ENCODE measurements at regions not wholly inside any gene's neighbourhood (a gene's known extent, or its start where the extent isn't known, plus 50 kb on each side); places are given as distances from the start of the nearest gene placed in this dataset.

DNA sequence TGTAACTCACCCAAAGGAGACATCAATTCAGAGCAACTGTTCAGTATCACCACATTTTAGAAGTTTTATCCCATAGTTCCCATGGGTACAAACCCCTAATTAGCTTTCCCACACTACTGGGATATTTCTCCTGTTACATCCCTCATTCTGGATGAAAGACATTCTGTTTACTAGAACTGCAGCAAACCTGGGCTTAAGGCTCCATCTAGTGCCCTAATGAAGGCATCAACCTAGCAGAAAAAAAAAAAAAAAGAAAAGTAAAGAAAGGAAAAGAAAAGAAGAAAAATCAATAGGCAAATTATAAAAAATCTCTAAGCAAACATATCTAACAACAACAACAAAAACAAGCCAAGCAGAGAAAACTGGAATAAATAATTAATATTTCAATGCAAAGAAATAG lies 133.7 kb upstream of the CPXCR1 start:
- Mint-ChIP-seq H3K9me3 (ENCODE audit: unreplicated experiment) (no peaks in the 10 kb centered on the region), H3K4me3 (ENCODE audit: unreplicated experiment) (peak overlapping the region; percentile 5), H3K4me1 (ENCODE audit: unreplicated experiment) (peaks cover 6% of the 10 kb centered on the region), H3K27ac (ENCODE audit: unreplicated experiment) (peak overlapping the region; percentile 83), H3K27me3 (ENCODE audit: unreplicated experiment) (no peaks in the 10 kb centered on the region), H3K36me3 (ENCODE audit: low read depth, unreplicated experiment) (no peaks in the 10 kb centered on the region)
- peak; percentile 5 for DNase-seq (ENCODE audit: low spot score)
- TF ChIP-seq, protein P1, sequence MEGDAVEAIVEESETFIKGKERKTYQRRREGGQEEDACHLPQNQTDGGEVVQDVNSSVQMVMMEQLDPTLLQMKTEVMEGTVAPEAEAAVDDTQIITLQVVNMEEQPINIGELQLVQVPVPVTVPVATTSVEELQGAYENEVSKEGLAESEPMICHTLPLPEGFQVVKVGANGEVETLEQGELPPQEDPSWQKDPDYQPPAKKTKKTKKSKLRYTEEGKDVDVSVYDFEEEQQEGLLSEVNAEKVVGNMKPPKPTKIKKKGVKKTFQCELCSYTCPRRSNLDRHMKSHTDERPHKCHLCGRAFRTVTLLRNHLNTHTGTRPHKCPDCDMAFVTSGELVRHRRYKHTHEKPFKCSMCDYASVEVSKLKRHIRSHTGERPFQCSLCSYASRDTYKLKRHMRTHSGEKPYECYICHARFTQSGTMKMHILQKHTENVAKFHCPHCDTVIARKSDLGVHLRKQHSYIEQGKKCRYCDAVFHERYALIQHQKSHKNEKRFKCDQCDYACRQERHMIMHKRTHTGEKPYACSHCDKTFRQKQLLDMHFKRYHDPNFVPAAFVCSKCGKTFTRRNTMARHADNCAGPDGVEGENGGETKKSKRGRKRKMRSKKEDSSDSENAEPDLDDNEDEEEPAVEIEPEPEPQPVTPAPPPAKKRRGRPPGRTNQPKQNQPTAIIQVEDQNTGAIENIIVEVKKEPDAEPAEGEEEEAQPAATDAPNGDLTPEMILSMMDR (IDR thresholded peaks at IDR 0.05; ENCODE audit: unreplicated experiment): peak; percentile 29

DNA sequence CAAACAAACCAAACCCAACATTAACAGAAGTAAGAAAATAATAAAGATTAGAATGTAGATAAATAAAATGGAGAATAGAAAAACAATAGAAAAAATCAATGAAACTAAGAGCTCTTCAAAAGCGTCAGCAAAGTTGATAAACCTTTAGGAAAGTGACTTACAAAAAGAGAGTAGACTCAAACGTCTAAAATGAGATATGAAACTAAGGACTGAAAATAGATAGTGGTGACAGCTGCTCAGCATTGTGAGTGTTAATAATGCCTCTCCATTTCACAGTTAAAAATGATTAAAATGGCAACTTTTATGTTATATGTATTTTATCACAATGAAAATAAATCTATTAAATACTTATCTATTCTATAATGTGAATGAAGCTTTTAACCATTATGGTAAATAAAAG lies 125.7 kb upstream of the CPXCR1 start:
- no peak for DNase-seq (ENCODE audit: low spot score)
- Mint-ChIP-seq H3K27me3 (ENCODE audit: unreplicated experiment) (no peaks in the 10 kb centered on the region), H3K9me3 (ENCODE audit: unreplicated experiment) (no peaks in the 10 kb centered on the region)

DNA sequence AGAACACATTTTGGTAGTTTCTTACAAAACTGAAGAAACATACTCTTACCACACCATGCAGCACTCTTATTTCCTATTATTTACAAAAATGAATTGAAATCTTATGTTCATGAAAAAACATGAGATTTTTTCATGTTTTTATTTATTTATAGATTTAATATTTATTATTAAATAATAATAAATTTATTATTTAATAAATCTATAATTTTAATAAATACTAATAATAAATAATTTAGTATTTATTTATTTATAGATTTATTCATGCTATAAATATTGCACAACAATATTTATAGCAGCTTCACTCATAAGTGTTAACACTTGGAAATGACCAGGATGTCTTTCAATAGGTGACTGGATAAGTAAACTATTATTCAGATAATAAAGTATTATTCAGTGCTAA lies 91.6 kb upstream of the CPXCR1 start:
- Mint-ChIP-seq H3K4me1 (ENCODE audit: unreplicated experiment) (no peaks in the 10 kb centered on the region), H3K27me3 (ENCODE audit: unreplicated experiment) (no peaks in the 10 kb centered on the region), H3K4me3 (ENCODE audit: unreplicated experiment) (no peak overlapping the region), H3K36me3 (ENCODE audit: low read depth, unreplicated experiment) (no peaks in the 10 kb centered on the region), H3K27ac (ENCODE audit: unreplicated experiment) (no peak overlapping the region), H3K9me3 (ENCODE audit: unreplicated experiment) (no peaks in the 10 kb centered on the region)
- TF ChIP-seq, protein P1 (IDR thresholded peaks at IDR 0.05; ENCODE audit: unreplicated experiment): no peak
- no peak for DNase-seq (ENCODE audit: low spot score)

More for the DNA sequence above, 125.7 kb upstream of the CPXCR1 start:
- H3K36me3 Mint-ChIP-seq (ENCODE audit: low read depth, unreplicated experiment): no peaks in the 10 kb centered on the region
- H3K4me1 Mint-ChIP-seq (ENCODE audit: unreplicated experiment): no peaks in the 10 kb centered on the region
- no peak overlapping the region for H3K27ac Mint-ChIP-seq (ENCODE audit: unreplicated experiment)
- H3K4me3 Mint-ChIP-seq (ENCODE audit: unreplicated experiment): no peak overlapping the region
- TF ChIP-seq, protein P1 (IDR thresholded peaks at IDR 0.05; ENCODE audit: unreplicated experiment): no peak

DNA sequence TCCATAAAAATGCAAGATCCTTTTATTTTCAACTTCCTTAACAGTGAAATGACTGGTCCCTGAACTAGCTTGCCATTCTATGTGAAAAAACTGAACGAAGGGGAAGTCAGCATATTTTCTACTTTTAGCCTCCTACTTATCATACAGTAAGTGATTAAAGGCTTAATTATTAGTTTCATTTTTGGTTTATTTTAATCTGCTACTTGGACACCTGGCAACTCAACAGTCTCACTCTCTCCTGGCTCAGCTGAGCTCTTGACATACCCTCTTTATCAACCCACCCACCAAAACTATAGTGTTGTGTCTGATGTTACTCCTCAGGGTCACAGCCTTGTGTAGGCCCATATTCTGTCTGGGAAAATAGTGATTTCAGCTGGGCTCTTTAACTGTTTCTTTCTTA lies 86.2 kb upstream of the CPXCR1 start:
- no peaks in the 10 kb centered on the region for H3K36me3 Mint-ChIP-seq (ENCODE audit: low read depth, unreplicated experiment)
- H3K4me1 Mint-ChIP-seq (ENCODE audit: unreplicated experiment): no peaks in the 10 kb centered on the region
- DNase-seq (ENCODE audit: low spot score): no peak

DNA sequence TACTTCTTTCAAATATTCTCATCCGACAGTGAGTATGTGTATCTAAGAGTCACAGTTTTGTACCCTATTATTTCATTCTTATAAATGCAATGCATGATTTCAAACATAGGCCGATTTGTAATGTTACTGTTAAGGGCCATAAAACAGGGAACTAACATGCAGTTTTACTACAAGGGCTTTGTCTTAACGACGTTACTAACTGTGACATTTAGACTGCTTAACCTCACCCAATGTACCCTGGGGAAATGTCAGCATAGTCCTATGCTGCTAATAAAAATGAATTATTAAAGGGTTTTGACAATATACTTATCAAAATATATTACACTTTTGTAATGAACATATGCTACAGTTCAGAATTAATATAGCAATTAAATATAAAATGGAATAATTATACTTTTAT lies 74.8 kb upstream of the CPXCR1 start:
- Mint-ChIP-seq H3K36me3 (ENCODE audit: low read depth, unreplicated experiment) (no peaks in the 10 kb centered on the region), H3K9me3 (ENCODE audit: unreplicated experiment) (no peaks in the 10 kb centered on the region), H3K4me1 (ENCODE audit: unreplicated experiment) (no peaks in the 10 kb centered on the region), H3K4me3 (ENCODE audit: unreplicated experiment) (no peak overlapping the region), H3K27me3 (ENCODE audit: unreplicated experiment) (peaks cover 1% of the 10 kb centered on the region), H3K27ac (ENCODE audit: unreplicated experiment) (no peak overlapping the region)
- TF ChIP-seq, protein P1 (IDR thresholded peaks at IDR 0.05; ENCODE audit: unreplicated experiment): no peak
- no peak for DNase-seq (ENCODE audit: low spot score)

More for the DNA sequence above, 86.2 kb upstream of the CPXCR1 start:
- TF ChIP-seq, protein P1 (IDR thresholded peaks at IDR 0.05; ENCODE audit: unreplicated experiment): no peak
- no peak overlapping the region for H3K27ac Mint-ChIP-seq (ENCODE audit: unreplicated experiment)
- H3K9me3 Mint-ChIP-seq (ENCODE audit: unreplicated experiment): no peaks in the 10 kb centered on the region
- no peak overlapping the region for H3K4me3 Mint-ChIP-seq (ENCODE audit: unreplicated experiment)
- no peaks in the 10 kb centered on the region for H3K27me3 Mint-ChIP-seq (ENCODE audit: unreplicated experiment)

Data from endothelial cell (in vitro differentiated cells).